Activated CD4-positive, alpha-beta T cell treated with anti-CD3 and anti-CD28 coated beads, Interleukin-2, amount 50 U/mL, for 4 hours (primary cell): ENCODE measurements at regions not wholly inside any gene's neighbourhood (a gene's known extent, or its start where the extent isn't known, plus 50 kb on each side); places are given as distances from the start of the nearest gene placed in this dataset.
A peak's percentile ranks its signal among the peaks of the same experiment; 100 is the strongest.

Experiments used
- DNase-seq, 2 experiments: peaks; one replicate each; pipeline ENCODE4 v3.0.0-alpha.2; 2020

- no peak for DNase-seq
Observed at GRCh38 chr13:34128661-34129060, 310.7 kb downstream of the RFC3 start.

DNA sequence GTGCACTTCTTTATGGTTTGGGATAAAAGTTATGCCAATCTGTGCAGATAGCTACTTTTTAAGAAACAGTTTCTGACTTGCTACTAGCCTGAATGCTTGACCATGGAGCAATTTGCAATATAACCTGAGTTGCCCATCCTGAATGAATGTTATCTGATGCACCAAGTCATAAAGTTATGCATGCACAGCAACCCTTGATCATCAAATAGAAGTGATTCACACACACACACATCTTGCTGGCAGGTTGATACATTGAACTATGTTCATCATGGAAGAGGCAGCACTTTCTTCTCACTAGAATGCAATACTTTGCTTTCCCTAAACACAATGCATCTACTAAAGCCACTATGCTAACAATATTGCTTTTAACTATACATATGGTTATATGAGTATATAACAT, 311.5 kb downstream of the RFC3 start:
- no peak for DNase-seq

DNA sequence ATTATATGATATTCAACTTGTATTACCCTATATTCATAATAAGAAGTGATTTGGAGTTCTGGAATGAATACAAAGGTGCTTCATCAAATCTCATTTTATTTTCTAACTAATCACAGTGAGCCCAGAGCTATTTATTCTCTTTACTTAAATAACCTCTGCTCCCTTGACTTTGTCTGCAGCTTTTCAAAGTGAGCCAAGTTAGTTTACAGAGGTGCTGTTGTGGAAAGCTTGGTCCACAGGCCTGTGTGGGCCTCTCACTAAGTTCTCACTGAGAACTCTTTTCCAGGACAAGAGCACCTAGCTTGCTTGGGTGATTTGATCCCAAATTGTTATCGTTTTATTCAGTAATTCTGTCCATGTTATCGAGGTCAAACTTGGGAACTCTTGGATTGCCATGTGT, 319.3 kb downstream of the RFC3 start:
- DNase-seq = no peak

GRCh38 chr13:34139660-34140227, 321.8 kb downstream of the RFC3 start:
- no peak for DNase-seq

- DNase-seq = no peak
Observed at GRCh38 chr13:34143637-34144036, 325.7 kb downstream of the RFC3 start.

DNA sequence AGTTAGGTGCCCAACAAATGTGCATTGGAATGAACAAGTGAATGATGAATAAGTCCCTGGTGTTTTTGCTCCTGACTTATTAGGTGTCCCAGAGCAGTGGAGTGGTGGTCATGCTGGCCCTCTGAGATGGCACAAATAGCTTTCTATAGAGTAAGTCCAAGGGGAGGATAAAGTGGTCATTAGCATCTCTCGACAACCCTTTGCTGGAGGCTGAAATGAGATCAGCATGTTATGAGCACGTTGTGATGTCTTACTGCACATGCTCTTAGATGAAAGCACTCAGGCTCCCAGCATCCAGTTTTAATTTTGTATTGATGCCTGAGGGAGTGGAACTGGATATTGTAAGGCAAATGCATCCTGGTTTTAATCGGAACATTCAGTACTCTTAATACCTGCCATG, 326.2 kb downstream of the RFC3 start:
- no peak for DNase-seq

GRCh38 chr13:34145061-34145460, 327.1 kb downstream of the RFC3 start:
- no peak for DNase-seq

DNA sequence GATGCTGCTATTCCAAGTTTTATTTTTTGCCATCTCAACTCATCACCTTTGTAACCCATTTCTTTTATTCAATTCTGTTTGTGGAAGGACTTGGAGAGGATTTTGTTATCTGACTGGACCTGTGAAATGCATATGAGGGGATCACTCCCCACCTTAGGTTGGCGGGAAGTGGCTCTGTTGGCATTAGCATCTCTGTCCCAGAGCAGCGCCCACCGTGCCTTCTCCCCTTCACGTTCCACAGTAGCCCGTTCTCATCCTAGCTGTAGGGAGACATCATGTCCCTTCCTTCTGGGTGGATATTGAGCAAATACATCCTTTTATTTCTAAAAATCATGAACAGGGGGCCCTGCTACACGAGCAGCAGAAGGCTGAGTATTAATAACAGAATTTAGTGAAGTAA, 330.4 kb downstream of the RFC3 start:
- no peak for DNase-seq

- DNase-seq = no peak
Observed at GRCh38 chr13:34151885-34152284, 333.9 kb downstream of the RFC3 start.

DNA sequence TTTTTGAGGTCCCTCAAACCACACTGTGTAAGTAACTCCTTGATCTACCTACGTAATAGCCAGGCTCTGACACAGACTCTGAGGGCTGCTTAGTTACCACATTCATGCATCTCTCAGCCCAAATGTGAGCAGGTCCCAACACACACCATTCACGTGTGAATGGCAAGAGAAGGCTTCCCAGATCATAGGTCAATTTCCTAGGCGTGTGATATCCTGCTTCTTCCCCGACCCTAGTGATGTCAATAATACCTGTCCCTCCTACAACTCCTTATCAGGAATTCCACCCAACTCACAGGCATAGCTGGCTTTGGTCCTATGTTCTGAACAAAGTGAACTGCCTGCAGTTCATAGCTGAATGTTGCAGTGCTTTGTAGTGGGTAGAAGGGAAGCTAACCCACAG, 334.5 kb downstream of the RFC3 start:
- no peak for DNase-seq

DNA sequence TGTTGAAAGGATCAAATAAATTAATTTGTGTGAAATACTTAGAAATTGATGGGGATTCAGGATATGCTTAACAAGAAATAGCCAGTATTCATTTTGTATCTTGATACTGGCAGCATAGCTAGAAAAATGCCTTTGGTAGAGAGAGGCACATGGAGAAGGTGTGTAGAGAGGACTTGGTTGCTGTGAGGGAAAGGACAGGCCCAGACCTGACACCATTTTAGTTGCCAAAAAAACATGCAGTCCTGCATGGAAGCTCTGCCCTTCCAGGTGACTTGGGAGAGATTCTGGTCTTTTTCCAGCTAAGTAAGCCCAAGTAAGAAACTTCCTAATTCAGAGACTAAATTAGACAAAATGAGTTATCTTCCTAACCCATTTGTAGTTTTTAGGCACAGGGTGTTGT, 335.0 kb downstream of the RFC3 start:
- no peak for DNase-seq

GRCh38 chr13:34153428-34154180, 335.7 kb downstream of the RFC3 start:
- DNase-seq = no peak

DNA sequence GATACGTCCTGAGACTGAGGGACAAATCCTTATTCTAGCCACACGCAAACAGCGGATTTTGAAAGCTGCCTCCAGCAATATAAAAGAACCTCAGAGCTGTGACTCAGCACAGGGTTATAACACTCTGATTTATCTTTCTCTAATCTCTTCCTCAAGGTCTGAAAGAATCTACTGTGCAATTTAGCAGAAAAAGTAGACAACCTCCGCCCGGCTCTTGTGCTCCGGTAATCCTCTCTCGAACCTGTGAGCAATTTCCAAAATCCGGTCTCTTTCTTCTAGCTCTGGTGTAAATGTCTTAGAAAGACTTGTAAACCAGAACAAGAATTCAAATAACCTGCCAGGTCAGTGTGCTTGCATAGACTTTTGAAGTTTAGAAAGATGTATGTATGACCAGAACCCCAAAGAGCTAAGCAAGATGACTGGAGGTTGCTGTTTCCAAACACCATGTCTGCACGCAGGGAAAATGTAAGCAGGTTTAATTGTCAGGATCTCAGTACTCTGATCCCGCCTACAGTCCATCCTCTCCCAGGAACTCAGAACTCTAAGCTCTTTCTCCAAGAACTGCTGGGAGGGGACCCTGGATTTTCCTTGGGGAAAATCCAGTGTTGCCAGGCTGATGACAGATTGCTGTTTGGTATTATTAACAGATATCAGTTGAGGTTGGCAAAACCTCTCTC, 338.1 kb downstream of the RFC3 start:
- no peak for DNase-seq

DNA sequence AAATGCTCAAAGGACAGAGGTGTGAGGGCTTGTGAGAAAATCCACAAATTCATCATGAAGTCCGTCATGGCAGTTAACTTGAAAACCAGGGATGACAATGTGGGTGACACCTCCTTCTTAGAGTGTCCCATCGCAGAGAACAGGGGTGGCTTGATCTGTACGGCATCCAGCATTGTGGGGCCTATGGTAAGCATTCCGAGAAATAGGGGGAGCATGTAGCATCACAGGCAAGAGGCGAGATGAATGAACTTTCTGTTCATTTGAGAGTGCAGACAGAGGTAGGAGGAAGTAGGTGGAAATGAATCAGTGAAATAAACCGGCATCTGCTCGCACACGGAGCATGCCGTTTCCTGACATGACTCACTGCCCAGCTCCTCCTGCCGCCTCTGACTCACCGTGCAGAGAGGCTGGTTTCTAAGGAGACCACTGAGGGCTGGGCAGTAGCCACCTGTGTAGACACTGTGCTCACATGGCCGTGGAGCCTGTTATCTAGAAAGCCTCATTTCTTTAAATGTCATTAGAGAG, 339.0 kb downstream of the RFC3 start:
- peak; percentile 0 to 1 for DNase-seq

GRCh38 chr13:34159946-34160345, 342.0 kb downstream of the RFC3 start:
- no peak for DNase-seq

DNA sequence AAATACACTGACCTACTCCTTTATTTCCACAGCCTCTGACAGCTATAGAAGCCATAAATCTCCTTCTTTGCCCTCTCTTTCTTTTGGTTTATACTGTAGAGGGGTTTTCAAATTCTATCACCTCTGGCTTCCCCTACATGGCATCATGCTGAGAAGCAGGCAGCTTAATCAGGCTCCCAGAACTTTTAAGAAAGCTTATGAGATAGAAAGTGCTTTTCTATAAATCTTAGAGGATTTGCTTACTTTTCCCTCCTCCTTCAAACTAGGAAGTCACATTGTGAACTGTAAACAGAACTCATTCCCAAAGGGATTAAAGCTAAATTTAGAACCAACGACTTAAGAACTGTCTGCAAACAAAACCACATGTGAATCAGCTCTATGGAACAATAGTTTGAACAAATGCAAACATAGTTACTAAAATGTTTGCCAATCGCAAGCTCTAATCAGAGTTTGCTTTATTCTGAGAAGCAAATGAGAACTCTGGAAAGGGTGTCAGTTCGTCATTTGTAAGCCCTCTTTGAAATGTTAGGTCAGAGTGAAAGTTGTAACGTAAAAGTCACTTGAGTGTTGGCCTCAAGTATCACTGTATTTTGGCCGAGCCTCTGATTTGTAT, 344.1 kb downstream of the RFC3 start:
- DNase-seq = no peak

GRCh38 chr13:34162544-34162933, 344.6 kb downstream of the RFC3 start:
- DNase-seq = no peak

DNA sequence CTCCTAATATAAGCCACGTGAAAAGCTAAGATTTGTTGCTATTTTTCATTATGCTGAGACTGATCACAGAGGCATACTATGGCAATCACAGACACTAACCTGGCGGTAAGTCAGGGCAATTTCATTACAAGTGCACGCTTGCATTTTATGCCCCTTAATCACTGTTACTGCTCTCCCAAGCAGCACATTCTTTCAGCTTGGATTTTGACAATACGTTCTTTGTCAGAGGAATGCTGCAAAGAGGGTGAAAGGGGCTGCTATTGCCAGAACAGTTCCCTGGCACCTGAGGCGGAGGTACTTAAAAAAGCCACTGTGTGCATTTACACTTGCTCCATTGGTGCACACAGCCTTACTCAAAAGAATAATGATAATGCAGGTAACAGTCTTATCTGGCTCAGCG, 346.6 kb downstream of the RFC3 start:
- no peak for DNase-seq

GRCh38 chr13:34165158-34165557, 347.2 kb downstream of the RFC3 start:
- no peak for DNase-seq

DNA sequence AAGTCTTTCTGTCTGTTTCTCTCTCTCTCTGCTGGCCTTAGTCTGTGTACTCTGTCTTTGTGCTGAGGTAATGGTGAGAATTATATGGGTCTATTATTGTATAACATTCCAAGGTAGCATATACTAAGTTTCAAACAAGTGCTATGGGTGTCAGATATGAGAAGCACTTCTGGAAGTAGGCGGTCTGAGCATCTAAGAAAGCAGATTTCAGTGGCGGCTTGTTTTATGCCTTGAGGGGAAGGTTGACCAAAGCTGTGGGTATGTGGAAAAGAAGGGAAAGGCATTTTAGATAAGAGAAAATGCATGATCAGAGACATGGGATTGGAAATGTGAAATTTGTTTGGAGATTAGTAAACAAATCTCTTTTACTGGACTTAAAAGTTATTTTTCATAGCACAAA, 348.5 kb downstream of the RFC3 start:
- DNase-seq = no peak

DNA sequence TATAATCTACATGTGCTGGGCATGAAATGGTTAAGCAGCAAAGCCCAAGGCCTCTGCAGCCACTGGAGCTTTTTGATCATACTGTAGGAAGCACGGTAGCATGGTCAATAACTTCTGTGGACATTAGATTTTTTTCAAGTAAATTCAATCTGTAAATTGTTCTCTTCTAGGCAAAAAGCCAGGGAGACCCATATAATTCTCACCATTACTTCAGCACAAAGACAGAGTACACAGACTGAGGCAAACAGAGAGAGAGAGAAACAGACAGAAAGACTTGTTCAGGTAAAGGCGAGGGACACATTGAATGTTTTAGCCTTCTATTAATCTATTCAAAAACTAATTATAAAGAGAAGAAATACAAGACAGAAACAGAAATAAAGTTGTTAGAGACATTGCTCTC, 349.4 kb downstream of the RFC3 start:
- no peak for DNase-seq

- no peak for DNase-seq
Observed at GRCh38 chr13:34172048-34172447, 354.1 kb downstream of the RFC3 start.

- DNase-seq = no peak
Observed at GRCh38 chr13:34174671-34175145, 356.8 kb downstream of the RFC3 start.

DNA sequence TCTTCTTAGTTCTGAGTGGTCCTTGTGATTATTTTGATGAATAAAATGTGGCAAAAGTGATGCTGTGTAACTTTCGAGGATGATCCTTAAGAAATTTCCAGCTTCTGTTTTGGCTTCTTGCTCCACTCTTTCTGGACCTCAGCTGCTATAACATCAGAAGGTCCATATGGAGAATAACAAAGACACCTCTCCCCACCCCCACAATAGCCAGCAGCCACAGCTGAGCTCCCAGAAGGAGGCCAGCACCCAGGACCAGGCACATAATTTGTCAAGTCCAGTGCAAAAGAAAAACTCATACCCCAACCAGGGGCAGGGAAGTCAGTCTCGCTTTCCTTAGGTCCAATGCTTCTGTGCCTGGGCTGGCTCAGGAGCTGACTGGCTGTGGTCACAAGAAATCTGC, 357.6 kb downstream of the RFC3 start:
- no peak for DNase-seq
